CD14-positive monocyte (primary cell): ENCODE measurements at regions not wholly inside any gene's neighbourhood (a gene's known extent, or its start where the extent isn't known, plus 50 kb on each side); places are given as distances from the start of the nearest gene placed in this dataset.

Experiments used
- DNase-seq, 3 donors: peaks; one replicate each; pipeline ENCODE4 v3.0.0-alpha.2; 2011 to 2022
- H2AFZ ChIP-seq: 2 replicates; pipeline ENCODE4 v1.6.0; 2012; ENCODE audit warnings: mild to moderate bottlenecking, low read depth, low read length, inconsistent platforms; ENCODE audit not compliant: insufficient read depth, poor library complexity, severe bottlenecking
- H3K27ac ChIP-seq, 2 donors: 1 replicate in 1 of 2; 2 replicates in 1 of 2; pipeline ENCODE4 v1.5.1; 2012 to 2013; ENCODE audit warnings: low read length in 2 of 2, control low read depth in 1 of 2, inconsistent platforms in 1 of 2, low read depth in 1 of 2, mild to moderate bottlenecking in 1 of 2
- H3K27me3 ChIP-seq, 2 donors: one replicate each; pipeline versions ENCODE4 v1.6.0 to v1.6.1; 2011 to 2013; ENCODE audit warnings: low read length in 2 of 2; ENCODE audit not compliant: control insufficient read depth in 2 of 2, insufficient read depth in 2 of 2
- H3K36me3 ChIP-seq, 2 donors: replicated peaks in 1 of 2; 1 replicate in 1 of 2; 2 replicates in 1 of 2; pipeline versions ENCODE4 v1.5.1 to v1.6.1; 2012 to 2013; ENCODE audit warnings: low read length in 2 of 2, control low read depth in 1 of 2, inconsistent platforms in 1 of 2, mild to moderate bottlenecking in 1 of 2; ENCODE audit not compliant: insufficient read depth in 2 of 2, control insufficient read depth in 1 of 2
- H3K4me1 ChIP-seq, 2 donors: 1 replicate in 1 of 2; 2 replicates in 1 of 2; pipeline versions ENCODE4 v1.5.1 to v1.6.1; 2012 to 2013; ENCODE audit warnings: low read length in 2 of 2, control low read depth in 1 of 2, inconsistent platforms in 1 of 2, mild to moderate bottlenecking in 1 of 2, moderate library complexity in 1 of 2; ENCODE audit not compliant: insufficient read depth in 2 of 2, control insufficient read depth in 1 of 2
- H3K4me2 ChIP-seq: replicated peaks from 2 replicates; pipeline ENCODE3; 2012; ENCODE audit warnings: low read length, moderate library complexity, mild to moderate bottlenecking; ENCODE audit not compliant: poor library complexity, severe bottlenecking; ENCODE audit errors: extremely low read depth
- H3K4me3 ChIP-seq, 3 experiments: fragments of 200-600 bp in 1 of 3; sonication (generic) in 1 of 3; replicated peaks in 1 of 3; 1 replicate in 2 of 3; 2 replicates in 1 of 3; pipeline ENCODE4 v1.5.1; 2011 to 2013; ENCODE audit warnings: low read length in 3 of 3, mild to moderate bottlenecking in 3 of 3, control low read depth in 2 of 3, low read depth in 2 of 3, inconsistent platforms in 1 of 3, moderate library complexity in 1 of 3
- H3K79me2 ChIP-seq: 2 replicates; pipeline ENCODE4 v1.6.0; 2012; ENCODE audit warnings: mild to moderate bottlenecking, control low read depth, inconsistent platforms, low read length, moderate library complexity; ENCODE audit not compliant: insufficient read depth
- H3K9ac ChIP-seq: 2 replicates; pipeline ENCODE4 v1.6.0; 2017; ENCODE audit warnings: low read length, mild to moderate bottlenecking; ENCODE audit not compliant: insufficient read depth, poor library complexity, severe bottlenecking
- H3K9me3 ChIP-seq, 2 donors: replicated peaks in 1 of 2; 1 replicate in 1 of 2; 2 replicates in 1 of 2; pipeline versions ENCODE4 v1.5.1 to v1.6.1; 2012 to 2013; ENCODE audit warnings: low read length in 2 of 2, control low read depth in 1 of 2; ENCODE audit not compliant: control insufficient read depth in 1 of 2, insufficient read depth in 1 of 2
- H4K20me1 ChIP-seq: 2 replicates; pipeline ENCODE4 v1.6.0; 2012; ENCODE audit warnings: mild to moderate bottlenecking, low read length, control low read depth, moderate library complexity; ENCODE audit not compliant: insufficient read depth
- H3K27ac Mint-ChIP-seq, 7 donors: one replicate each; pipeline ENCODE4 v1.8.0; 2020; ENCODE audit warnings: mild to moderate bottlenecking in 7 of 7, mixed read lengths in 7 of 7, moderate library complexity in 6 of 7, inconsistent platforms in 2 of 7
- H3K27me3 Mint-ChIP-seq, 3 donors: one replicate each; pipeline ENCODE4 v1.8.0; 2021 to 2022; ENCODE audit warnings: low read depth in 3 of 3, mild to moderate bottlenecking in 3 of 3, mixed read lengths in 3 of 3, moderate library complexity in 3 of 3, inconsistent platforms in 1 of 3
- H3K36me3 Mint-ChIP-seq, 2 donors: one replicate each; pipeline ENCODE4 v1.8.0; 2020; ENCODE audit warnings: mixed read lengths in 2 of 2, inconsistent platforms in 1 of 2, mild to moderate bottlenecking in 1 of 2
- H3K4me1 Mint-ChIP-seq: one replicate; pipeline ENCODE4 v1.8.0; 2020; ENCODE audit warnings: mild to moderate bottlenecking, mixed read lengths
- H3K4me3 Mint-ChIP-seq, 2 donors: one replicate each; pipeline ENCODE4 v1.8.0; 2020; ENCODE audit warnings: mild to moderate bottlenecking in 2 of 2, mixed read lengths in 2 of 2, moderate library complexity in 1 of 2
- H3K9me3 Mint-ChIP-seq, 7 donors: one replicate each; pipeline ENCODE4 v1.8.0; 2020 to 2022; ENCODE audit warnings: mixed read lengths in 7 of 7, mild to moderate bottlenecking in 6 of 7, moderate library complexity in 6 of 7, inconsistent platforms in 2 of 7
- WGBS: methylation state at CpG from one replicate; pipeline ENCODE4 v1.1.5; 2013; ENCODE audit warnings: missing lambda C conversion rate; ENCODE audit not compliant: insufficient coverage; 5-methylcytosine and 5-hydroxymethylcytosine counted together
- intact Hi-C, 2 donors: fragments of 100-400 bp; cut with micrococcal nuclease; formaldehyde crosslinking; loops; one replicate each; pipeline versions ENCODE4 v1.15.0 to v1.15.1; 2023
- TF ChIP-seq, protein P1 (sequence below): fragments of 200-600 bp; IDR thresholded peaks from one replicate; pipeline ENCODE4 v1.8.0; 2022; ENCODE audit warnings: antibody characterized with exemption, mild to moderate bottlenecking

DNA sequence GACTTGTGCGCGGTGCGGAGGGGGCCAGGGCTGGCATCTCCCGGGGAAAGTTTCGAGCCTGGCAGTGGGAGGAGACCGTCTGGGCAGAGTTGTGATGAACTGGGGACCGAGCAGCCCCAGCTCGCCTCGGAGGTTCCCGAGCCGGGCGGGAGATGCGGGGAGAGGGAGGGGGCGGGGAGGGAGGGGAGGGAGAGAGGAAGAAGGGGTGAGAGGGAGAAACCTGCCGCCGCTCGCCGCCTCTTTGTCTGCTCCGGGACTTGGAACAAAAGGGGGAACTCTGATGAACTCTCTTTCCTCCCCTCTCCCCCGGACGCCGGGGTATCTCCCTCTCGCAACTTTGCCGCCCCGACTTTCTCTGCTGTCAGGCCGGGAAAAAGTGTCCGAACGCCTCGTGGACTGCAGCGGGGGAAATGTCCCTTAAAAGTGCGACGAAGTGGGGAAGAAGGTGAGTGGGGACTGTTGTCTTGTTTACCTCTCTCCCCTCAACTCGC, 72.7 kb downstream of the SOX4 start:
- Histone ChIP-seq H3K9me3 (peaks cover 0 to 18% of the 10 kb centered on the region in 2 donors), H3K36me3 (no peaks in the 10 kb centered on the region), H3K27ac (no peak overlapping the region), H3K4me2 (peak overlapping the region; percentile 80), H3K4me3 (peak overlapping the region; percentile 12 to 71 (median 20)), H3K79me2 (no peaks in the 10 kb centered on the region), H2AFZ (peak overlapping the region; percentile 69), H3K9ac (no peak overlapping the region), H3K4me1 (peaks cover 33 to 36% of the 10 kb centered on the region in 2 donors), H3K27me3 (peaks cover 43 to 65% of the 10 kb centered on the region in 2 donors), H4K20me1 (no peaks in the 10 kb centered on the region)
- WGBS, result no CpG with 5 or more reads among the region's 33 CpGs
- intact Hi-C loops, result no loop called here
- Mint-ChIP-seq H3K27ac (peak overlapping the region in 1 of 7 donors; percentile 76), H3K36me3 (peaks cover 10 to 11% of the 10 kb centered on the region in 2 donors), H3K4me1 (peaks cover 37% of the 10 kb centered on the region), H3K27me3 (peaks cover 63 to 76% (median 66%) of the 10 kb centered on the region in 3 donors), H3K9me3 (peaks cover 0 to 22% (median 16%) of the 10 kb centered on the region in 7 donors), H3K4me3 (peak overlapping the region; percentile 80 to 93)
- peak in 2 of 3 donors; percentile 4 to 28 for DNase-seq
- TF ChIP-seq, protein P1, sequence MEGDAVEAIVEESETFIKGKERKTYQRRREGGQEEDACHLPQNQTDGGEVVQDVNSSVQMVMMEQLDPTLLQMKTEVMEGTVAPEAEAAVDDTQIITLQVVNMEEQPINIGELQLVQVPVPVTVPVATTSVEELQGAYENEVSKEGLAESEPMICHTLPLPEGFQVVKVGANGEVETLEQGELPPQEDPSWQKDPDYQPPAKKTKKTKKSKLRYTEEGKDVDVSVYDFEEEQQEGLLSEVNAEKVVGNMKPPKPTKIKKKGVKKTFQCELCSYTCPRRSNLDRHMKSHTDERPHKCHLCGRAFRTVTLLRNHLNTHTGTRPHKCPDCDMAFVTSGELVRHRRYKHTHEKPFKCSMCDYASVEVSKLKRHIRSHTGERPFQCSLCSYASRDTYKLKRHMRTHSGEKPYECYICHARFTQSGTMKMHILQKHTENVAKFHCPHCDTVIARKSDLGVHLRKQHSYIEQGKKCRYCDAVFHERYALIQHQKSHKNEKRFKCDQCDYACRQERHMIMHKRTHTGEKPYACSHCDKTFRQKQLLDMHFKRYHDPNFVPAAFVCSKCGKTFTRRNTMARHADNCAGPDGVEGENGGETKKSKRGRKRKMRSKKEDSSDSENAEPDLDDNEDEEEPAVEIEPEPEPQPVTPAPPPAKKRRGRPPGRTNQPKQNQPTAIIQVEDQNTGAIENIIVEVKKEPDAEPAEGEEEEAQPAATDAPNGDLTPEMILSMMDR, result no peak

DNA sequence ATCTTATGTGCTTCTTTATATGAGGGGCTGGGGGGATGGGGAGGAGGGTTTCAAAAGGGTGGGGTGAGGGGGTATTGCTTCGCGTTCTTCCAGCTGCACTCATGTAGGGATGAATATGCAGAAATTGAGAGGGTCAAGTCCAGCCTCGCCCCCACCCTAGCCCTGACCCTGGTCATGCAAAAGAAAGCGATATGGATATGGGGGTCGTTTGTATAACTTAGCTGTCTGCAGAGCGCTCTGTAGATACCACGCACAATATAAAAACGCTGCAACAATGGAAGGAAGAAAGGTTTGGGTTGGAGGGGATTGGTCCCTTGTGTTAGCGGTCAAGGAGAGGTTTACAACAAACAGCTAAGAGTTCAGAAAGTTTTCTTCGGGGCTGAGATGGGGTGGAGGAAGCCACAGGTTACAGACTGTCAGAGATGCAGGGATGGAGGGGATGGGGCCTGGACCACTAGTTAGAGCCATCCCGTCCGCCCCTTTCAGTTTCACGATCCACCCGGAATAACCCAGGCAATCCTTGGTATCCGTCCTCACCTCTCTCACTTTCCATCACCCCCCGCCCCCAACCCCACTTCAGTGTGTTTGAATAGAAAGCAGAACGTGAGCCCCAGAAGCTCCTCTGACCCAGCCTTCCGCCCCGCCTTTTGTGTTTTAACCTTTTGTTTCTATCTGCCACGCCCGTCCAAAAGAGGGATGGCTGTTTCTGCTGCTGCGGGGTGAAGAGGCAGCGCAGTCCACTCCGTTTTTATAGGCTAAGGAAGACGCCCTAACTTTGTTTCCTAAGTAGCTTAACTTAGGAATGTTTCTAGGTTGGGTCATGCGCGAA, 73.5 kb downstream of the SOX4 start:
- WGBS, result 0% methylated on average over 6 of the region's 27 CpGs
- Histone ChIP-seq H3K27me3 (peaks cover 43 to 65% of the 10 kb centered on the region in 2 donors), H3K27ac (no peak overlapping the region), H3K4me3 (peak overlapping the region in 1 of 3 experiments; percentile 71), H3K4me2 (peak overlapping the region; percentile 80), H4K20me1 (no peaks in the 10 kb centered on the region), H2AFZ (peak overlapping the region; percentile 69), H3K79me2 (no peaks in the 10 kb centered on the region), H3K9ac (no peak overlapping the region), H3K36me3 (no peaks in the 10 kb centered on the region), H3K4me1 (peaks cover 33 to 36% of the 10 kb centered on the region in 2 donors), H3K9me3 (peaks cover 0 to 18% of the 10 kb centered on the region in 2 donors)
- H3K4me3 Mint-ChIP-seq, result peak overlapping the region; percentile 80 to 93
- no peak for DNase-seq
- H3K27ac Mint-ChIP-seq, result peak overlapping the region in 1 of 7 donors; percentile 20
- TF ChIP-seq, protein P1, result no peak
- H3K4me1 Mint-ChIP-seq, result peaks cover 37% of the 10 kb centered on the region
- intact Hi-C loops, result no loop called here
- peaks cover 10 to 11% of the 10 kb centered on the region in 2 donors for H3K36me3 Mint-ChIP-seq
- H3K27me3 Mint-ChIP-seq, result peaks cover 63 to 70% (median 64%) of the 10 kb centered on the region in 3 donors
- H3K9me3 Mint-ChIP-seq, result peaks cover 0 to 22% (median 16%) of the 10 kb centered on the region in 7 donors
